ENCODE measurements at regions not wholly inside any gene's neighbourhood (a gene's known extent, or its start where the extent isn't known, plus 50 kb on each side); places are given as distances from the start of the nearest gene placed in this dataset.
"Not testable (repeated sequence)": the region's sequence is repeated elsewhere in the genome, so short reads cannot be mapped to it uniquely, and the experiment has no call there.

GRCh38 chr13:53101883-53102282 lies 73.3 kb downstream of the OLFM4 start:
- DNase-seq (ENCODE audit: low spot score), result no peak

- no peak for DNase-seq (ENCODE audit: low spot score)
Measured at GRCh38 chr13:53104136-53104535, 75.5 kb downstream of the OLFM4 start.

- DNase-seq (ENCODE audit: low spot score), result no peak
Measured at GRCh38 chr13:53105477-53105876, 76.9 kb downstream of the OLFM4 start.

- no peak for DNase-seq (ENCODE audit: low spot score)
Measured at GRCh38 chr13:53105890-53106289, 77.3 kb downstream of the OLFM4 start.

- no peak for DNase-seq (ENCODE audit: low spot score)
Measured at GRCh38 chr13:53110181-53110580, 81.6 kb downstream of the OLFM4 start.

GRCh38 chr13:53110614-53111013 lies 82.0 kb downstream of the OLFM4 start:
- DNase-seq (ENCODE audit: low spot score), result no peak

- DNase-seq (ENCODE audit: low spot score), result no peak
Measured at GRCh38 chr13:53112522-53112921, 83.9 kb downstream of the OLFM4 start.

GRCh38 chr13:53117048-53117447 lies 88.4 kb downstream of the OLFM4 start:
- not testable (repeated sequence) for DNase-seq (ENCODE audit: low spot score)

GRCh38 chr13:53121131-53121773 lies 92.6 kb downstream of the OLFM4 start:
- no peak for DNase-seq (ENCODE audit: low spot score)

- DNase-seq (ENCODE audit: low spot score), result no peak
Measured at GRCh38 chr13:53121919-53122318, 93.3 kb downstream of the OLFM4 start.

GRCh38 chr13:53123536-53123935 lies 94.9 kb downstream of the OLFM4 start:
- no peak for DNase-seq (ENCODE audit: low spot score)

- DNase-seq (ENCODE audit: low spot score), result no peak
Measured at GRCh38 chr13:53124623-53125022, 96.0 kb downstream of the OLFM4 start.

- DNase-seq (ENCODE audit: low spot score), result no peak
Measured at GRCh38 chr13:53126841-53127245, 98.2 kb downstream of the OLFM4 start.

- DNase-seq (ENCODE audit: low spot score), result no peak
Measured at GRCh38 chr13:53127373-53127772, 98.8 kb downstream of the OLFM4 start.

- DNase-seq (ENCODE audit: low spot score), result no peak
Measured at GRCh38 chr13:53129864-53130393, 101.3 kb downstream of the OLFM4 start.

GRCh38 chr13:53131361-53131760 lies 102.7 kb downstream of the OLFM4 start:
- no peak for DNase-seq (ENCODE audit: low spot score)

GRCh38 chr13:53135301-53135700 lies 106.7 kb downstream of the OLFM4 start:
- DNase-seq (ENCODE audit: low spot score), result no peak

- DNase-seq (ENCODE audit: low spot score), result no peak
Measured at GRCh38 chr13:53136554-53137215, 108.1 kb downstream of the OLFM4 start.

GRCh38 chr13:53137779-53138178 lies 109.2 kb downstream of the OLFM4 start:
- no peak for DNase-seq (ENCODE audit: low spot score)

- DNase-seq (ENCODE audit: low spot score), result no peak
Measured at GRCh38 chr13:53138376-53139036, 109.9 kb downstream of the OLFM4 start.

GRCh38 chr13:53141336-53141735 lies 112.7 kb downstream of the OLFM4 start:
- DNase-seq (ENCODE audit: low spot score), result no peak

- no peak for DNase-seq (ENCODE audit: low spot score)
Measured at GRCh38 chr13:53142306-53142705, 113.7 kb downstream of the OLFM4 start.

- DNase-seq (ENCODE audit: low spot score), result no peak
Measured at GRCh38 chr13:53143757-53144339, 115.2 kb downstream of the OLFM4 start.

All from HuH-7 (cell line).